B cell (primary cell): ENCODE measurements at regions not wholly inside any gene's neighbourhood (a gene's known extent, or its start where the extent isn't known, plus 50 kb on each side); places are given as distances from the start of the nearest gene placed in this dataset.

ENCODE experiments used
- ATAC-seq: fragments of 200-7000 bp; cut with Tn5 transposase; one replicate; pipeline ENCODE4 v1.10.0; 2021; ENCODE audit warnings: low read depth, mild to moderate bottlenecking, moderate number of reproducible peaks, moderate library complexity
- CTCF ChIA-PET: fragments of 350-600 bp; sonication (Branson Sonifier 250); formaldehyde crosslinking; loops from one replicate; lab custom pipeline; 2021; ENCODE audit warnings: antibody characterized with exemption, inconsistent platforms; lab: Charles Lee
- POLR2A ChIA-PET: fragments of 350-600 bp; sonication (Branson Sonifier 250); formaldehyde crosslinking; loops from one replicate; lab custom pipeline; 2021; ENCODE audit warnings: antibody characterized with exemption; lab: Charles Lee
- DNase-seq: peaks from one replicate; pipeline ENCODE4 v3.0.0; 2013
- H2AFZ ChIP-seq: 2 replicates; pipeline ENCODE4 v1.6.1; 2012; ENCODE audit warnings: mild to moderate bottlenecking, low read depth, low read length; ENCODE audit not compliant: insufficient read depth, poor library complexity, severe bottlenecking
- H3K27ac ChIP-seq, 2 donors: 1 replicate in 1 of 2; 2 replicates in 1 of 2; pipeline ENCODE4 v1.5.1; 2012 to 2013; ENCODE audit warnings: low read length in 2 of 2, mild to moderate bottlenecking in 2 of 2, moderate library complexity in 1 of 2
- H3K27me3 ChIP-seq, 4 experiments: fragments of 200-600 bp in 1 of 4; sonication (generic) in 1 of 4; replicated peaks in 1 of 4; 1 replicate in 2 of 4; 2 replicates in 2 of 4; pipeline versions ENCODE4 v1.6.1 to v1.7.0; 2013 to 2016; ENCODE audit warnings: low read length in 3 of 4, mild to moderate bottlenecking in 2 of 4, mixed read lengths in 1 of 4, moderate library complexity in 1 of 4; ENCODE audit not compliant: insufficient read depth in 4 of 4, control insufficient read depth in 3 of 4; ENCODE audit errors: control extremely low read depth in 1 of 4
- H3K36me3 ChIP-seq, 2 experiments: replicated peaks in 1 of 2; 1 replicate in 1 of 2; 2 replicates in 1 of 2; pipeline versions ENCODE4 v1.6.1 to v1.7.1; 2013; ENCODE audit warnings: low read length in 1 of 2; ENCODE audit not compliant: insufficient read depth in 2 of 2, control insufficient read depth in 1 of 2; ENCODE audit errors: control extremely low read depth in 1 of 2, extremely low read depth in 1 of 2
- H3K4me1 ChIP-seq, 2 donors: fragments of 200-600 bp in 1 of 2; sonication (generic) in 1 of 2; 1 replicate in 1 of 2; 2 replicates in 1 of 2; pipeline versions ENCODE4 v1.5.1 to v1.6.1; 2013 to 2017; ENCODE audit warnings: low read length in 2 of 2; ENCODE audit not compliant: control insufficient read depth in 2 of 2, insufficient read depth in 2 of 2
- H3K4me2 ChIP-seq: replicated peaks from 2 replicates; pipeline ENCODE3; 2012; ENCODE audit warnings: mild to moderate bottlenecking, low read depth, low read length; ENCODE audit not compliant: poor library complexity, severe bottlenecking
- H3K4me3 ChIP-seq, 5 experiments: fragments of 200-600 bp in 1 of 5; sonication (generic) in 1 of 5; 1 replicate in 3 of 5; 2 replicates in 2 of 5; pipeline versions ENCODE4 v1.5.1 to v1.7.0; 2011 to 2016; ENCODE audit warnings: low read length in 4 of 5, mild to moderate bottlenecking in 4 of 5, low read depth in 2 of 5, control low read depth in 1 of 5, moderate library complexity in 1 of 5; ENCODE audit not compliant: insufficient read depth in 1 of 5; ENCODE audit errors: control extremely low read depth in 1 of 5, extremely low read depth in 1 of 5
- H3K79me2 ChIP-seq: fragments of 200-600 bp; sonication (generic); one replicate; pipeline ENCODE4 v1.6.0; 2016; ENCODE audit warnings: low read length; ENCODE audit not compliant: control insufficient read depth, insufficient read depth
- H3K9ac ChIP-seq: fragments of 200-600 bp; sonication (generic); 2 replicates; pipeline ENCODE4 v1.6.1; 2017; ENCODE audit warnings: mild to moderate bottlenecking, low read length, moderate library complexity
- H3K9me3 ChIP-seq, 3 donors: one replicate each; pipeline versions ENCODE4 v1.6.1 to v1.7.1; 2013; ENCODE audit warnings: low read length in 2 of 3; ENCODE audit not compliant: control insufficient read depth in 2 of 3, insufficient read depth in 1 of 3; ENCODE audit errors: control extremely low read depth in 1 of 3
- H4K20me1 ChIP-seq: 2 replicates; pipeline ENCODE4 v1.6.0; 2012; ENCODE audit warnings: mild to moderate bottlenecking, low read length; ENCODE audit not compliant: insufficient read depth, control insufficient read depth, poor library complexity, severe bottlenecking
- H3K27ac Mint-ChIP-seq: one replicate; pipeline ENCODE4 v1.8.0; 2021; ENCODE audit warnings: mixed read lengths
- H3K27me3 Mint-ChIP-seq: one replicate; pipeline ENCODE4 v1.8.0; 2021; ENCODE audit warnings: mixed read lengths
- H3K4me1 Mint-ChIP-seq: one replicate; pipeline ENCODE4 v1.8.0; 2021; ENCODE audit warnings: mixed read lengths
- H3K4me3 Mint-ChIP-seq: one replicate; pipeline ENCODE4 v1.8.0; 2021; ENCODE audit warnings: mixed read lengths
- H3K9me3 Mint-ChIP-seq: one replicate; pipeline ENCODE4 v1.8.0; 2022; ENCODE audit warnings: mixed read lengths; ENCODE audit not compliant: insufficient read depth
- EZH2 ChIP-seq: IDR thresholded peaks from 2 replicates; pipeline ENCODE4 v1.6.1; 2012; ENCODE audit warnings: borderline replicate concordance, low read depth, mild to moderate bottlenecking, moderate library complexity, low read length; ENCODE audit not compliant: insufficient read depth, poor library complexity, severe bottlenecking
- WGBS: methylation state at CpG from one replicate; pipeline ENCODE4 v1.1.5; 2013; ENCODE audit warnings: missing lambda C conversion rate; ENCODE audit not compliant: insufficient coverage; 5-methylcytosine and 5-hydroxymethylcytosine counted together
- intact Hi-C: fragments of 100-400 bp; cut with micrococcal nuclease; formaldehyde crosslinking; loops from one replicate; pipeline ENCODE4 v1.10.0; 2022
- TF ChIP-seq, protein P1 (sequence below): fragments of 200-600 bp; IDR thresholded peaks from one replicate; pipeline ENCODE4 v1.8.0; 2022; ENCODE audit warnings: antibody characterized with exemption, mild to moderate bottlenecking

GRCh38 chr10:128295003-128295402, 168.8 kb upstream of the MKI67 start:
- no peaks in the 10 kb centered on the region for H3K27me3 ChIP-seq
- POLR2A ChIA-PET, result no interaction called here
- intact Hi-C loops, result no loop called here
- Mint-ChIP-seq H3K27me3 (peaks cover 17% of the 10 kb centered on the region), H3K27ac (no peak overlapping the region), H3K9me3 (peaks cover 7% of the 10 kb centered on the region), H3K4me1 (no peaks in the 10 kb centered on the region), H3K4me3 (no peak overlapping the region)
- H2AFZ ChIP-seq, result no peak overlapping the region
- no peak overlapping the region for H3K9ac ChIP-seq
- no peaks in the 10 kb centered on the region for H3K4me1 ChIP-seq
- no peak overlapping the region for H3K4me3 ChIP-seq
- no peak for ATAC-seq
- H3K27ac ChIP-seq, result no peak overlapping the region
- no peaks in the 10 kb centered on the region for H3K36me3 ChIP-seq
- CTCF ChIA-PET, result interaction anchor here (1.8 kb wide), 1 partner anchor 31 kb away, joined by 5 read pairs; no protein-coding TSS in a partner anchor
- H3K4me2 ChIP-seq, result no peak overlapping the region
- 100% methylated on average over 6 of the region's 7 CpGs for WGBS
- peaks cover 0 to 20% (median 0%) of the 10 kb centered on the region in 3 donors for H3K9me3 ChIP-seq
- no peaks in the 10 kb centered on the region for H4K20me1 ChIP-seq
- TF ChIP-seq, protein P1, sequence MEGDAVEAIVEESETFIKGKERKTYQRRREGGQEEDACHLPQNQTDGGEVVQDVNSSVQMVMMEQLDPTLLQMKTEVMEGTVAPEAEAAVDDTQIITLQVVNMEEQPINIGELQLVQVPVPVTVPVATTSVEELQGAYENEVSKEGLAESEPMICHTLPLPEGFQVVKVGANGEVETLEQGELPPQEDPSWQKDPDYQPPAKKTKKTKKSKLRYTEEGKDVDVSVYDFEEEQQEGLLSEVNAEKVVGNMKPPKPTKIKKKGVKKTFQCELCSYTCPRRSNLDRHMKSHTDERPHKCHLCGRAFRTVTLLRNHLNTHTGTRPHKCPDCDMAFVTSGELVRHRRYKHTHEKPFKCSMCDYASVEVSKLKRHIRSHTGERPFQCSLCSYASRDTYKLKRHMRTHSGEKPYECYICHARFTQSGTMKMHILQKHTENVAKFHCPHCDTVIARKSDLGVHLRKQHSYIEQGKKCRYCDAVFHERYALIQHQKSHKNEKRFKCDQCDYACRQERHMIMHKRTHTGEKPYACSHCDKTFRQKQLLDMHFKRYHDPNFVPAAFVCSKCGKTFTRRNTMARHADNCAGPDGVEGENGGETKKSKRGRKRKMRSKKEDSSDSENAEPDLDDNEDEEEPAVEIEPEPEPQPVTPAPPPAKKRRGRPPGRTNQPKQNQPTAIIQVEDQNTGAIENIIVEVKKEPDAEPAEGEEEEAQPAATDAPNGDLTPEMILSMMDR, result no peak
- no peak for TF ChIP-seq EZH2
- H3K79me2 ChIP-seq, result no peaks in the 10 kb centered on the region
- DNase-seq, result no peak

GRCh38 chr10:128296253-128297007, 170.2 kb upstream of the MKI67 start:
- H3K4me1 Mint-ChIP-seq, result no peaks in the 10 kb centered on the region

More at GRCh38 chr10:128296253-128297007, 170.2 kb upstream of the MKI67 start:
- Mint-ChIP-seq H3K9me3 (peaks cover 3% of the 10 kb centered on the region), H3K4me3 (no peak overlapping the region), H3K27me3 (peaks cover 9% of the 10 kb centered on the region), H3K27ac (no peak overlapping the region)
- Histone ChIP-seq H3K4me3 (no peak overlapping the region), H3K4me2 (no peak overlapping the region), H3K9ac (no peak overlapping the region), H3K4me1 (no peaks in the 10 kb centered on the region), H4K20me1 (no peaks in the 10 kb centered on the region), H3K79me2 (no peaks in the 10 kb centered on the region), H3K9me3 (peaks cover 0 to 14% (median 0%) of the 10 kb centered on the region in 3 donors), H3K27ac (no peak overlapping the region), H3K36me3 (no peaks in the 10 kb centered on the region), H2AFZ (no peak overlapping the region), H3K27me3 (no peaks in the 10 kb centered on the region)
- CTCF ChIA-PET, result interaction anchor here (1.8 kb wide), 1 partner anchor 33 kb away, joined by 5 read pairs; no protein-coding TSS in a partner anchor
- intact Hi-C loops, result no loop called here
- ATAC-seq (no peak), DNase-seq (no peak)
- 96% methylated on average over 7 of the region's 13 CpGs for WGBS
- TF ChIP-seq, protein P1, result no peak
- no peak for TF ChIP-seq EZH2
- POLR2A ChIA-PET, result no interaction called here
